Muscle of leg (tissue), 3 donors: ENCODE measurements at regions not wholly inside any gene's neighbourhood (a gene's known extent, or its start where the extent isn't known, plus 50 kb on each side); places are given as distances from the start of the nearest gene placed in this dataset.

Source experiments
- DNase-seq: peaks from one replicate; pipeline ENCODE4 v3.0.0; 2013
- H3K27ac ChIP-seq: one replicate; pipeline ENCODE4 v1.5.1; 2013; ENCODE audit warnings: mild to moderate bottlenecking, low read length, control low read depth
- H3K27me3 ChIP-seq: one replicate; pipeline ENCODE4 v1.6.1; 2013; ENCODE audit warnings: low read length; ENCODE audit not compliant: control insufficient read depth, insufficient read depth
- H3K36me3 ChIP-seq: one replicate; pipeline ENCODE4 v1.6.1; 2013; ENCODE audit warnings: low read length; ENCODE audit not compliant: control insufficient read depth, insufficient read depth
- H3K4me1 ChIP-seq: one replicate; pipeline ENCODE4 v1.6.1; 2013; ENCODE audit warnings: low read length; ENCODE audit not compliant: control insufficient read depth, insufficient read depth
- H3K4me3 ChIP-seq: one replicate; pipeline ENCODE4 v1.5.1; 2013; ENCODE audit warnings: low read length, control low read depth
- H3K9me3 ChIP-seq: replicated peaks from 2 replicates; pipeline ENCODE4 v1.6.1; 2013; ENCODE audit warnings: low read depth, low read length; ENCODE audit not compliant: control insufficient read depth
- WGBS: methylation state at CpG from one replicate; pipeline ENCODE4 v1.1.5; 2013; ENCODE audit warnings: missing lambda C conversion rate; ENCODE audit not compliant: insufficient coverage; 5-methylcytosine and 5-hydroxymethylcytosine counted together

GRCh38 chr12:127422935-127423566 lies 843.9 kb upstream of the TMEM132C start:
- H3K9me3 ChIP-seq, result no peaks in the 10 kb centered on the region
- H3K27me3 ChIP-seq, result no peaks in the 10 kb centered on the region
- DNase-seq, result no peak
- 78% methylated on average over 7 of the region's 9 CpGs for WGBS
- no peaks in the 10 kb centered on the region for H3K36me3 ChIP-seq
- no peaks in the 10 kb centered on the region for H3K4me1 ChIP-seq
- no peak overlapping the region for H3K27ac ChIP-seq
- H3K4me3 ChIP-seq, result no peak overlapping the region

DNA sequence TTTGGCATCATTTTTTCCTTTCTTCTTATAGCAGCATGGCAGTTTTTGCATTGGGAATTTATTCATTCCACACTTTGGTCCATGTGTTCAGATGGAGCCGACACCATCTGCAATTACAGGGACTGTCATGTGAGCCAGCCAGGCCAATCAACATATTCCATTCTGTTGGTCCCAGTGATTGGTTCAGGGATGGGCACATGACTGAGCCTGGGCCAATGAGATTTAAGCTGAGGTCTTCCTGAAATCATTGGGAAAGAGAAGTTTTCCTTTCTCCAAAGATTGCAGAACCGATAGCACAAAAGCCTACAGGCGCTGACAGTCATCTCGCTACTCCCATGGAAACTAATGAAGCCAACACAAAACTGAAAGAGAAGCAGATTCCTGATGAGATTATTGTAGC lies 841.5 kb upstream of the TMEM132C start:
- Histone ChIP-seq H3K4me1 (no peaks in the 10 kb centered on the region), H3K27me3 (no peaks in the 10 kb centered on the region), H3K9me3 (no peaks in the 10 kb centered on the region), H3K36me3 (no peaks in the 10 kb centered on the region), H3K27ac (no peak overlapping the region), H3K4me3 (no peak overlapping the region)
- DNase-seq, result no peak
- 67% methylated on average over 3 of the region's 4 CpGs for WGBS

- DNase-seq, result no peak
- no peaks in the 10 kb centered on the region for H3K36me3 ChIP-seq
- H3K4me3 ChIP-seq, result no peak overlapping the region
- H3K9me3 ChIP-seq, result no peaks in the 10 kb centered on the region
- H3K4me1 ChIP-seq, result no peaks in the 10 kb centered on the region
- 93% methylated on average over 6 of the region's 6 CpGs for WGBS
- no peak overlapping the region for H3K27ac ChIP-seq
- no peaks in the 10 kb centered on the region for H3K27me3 ChIP-seq
Observed at GRCh38 chr12:127428420-127428819, 838.5 kb upstream of the TMEM132C start.

DNA sequence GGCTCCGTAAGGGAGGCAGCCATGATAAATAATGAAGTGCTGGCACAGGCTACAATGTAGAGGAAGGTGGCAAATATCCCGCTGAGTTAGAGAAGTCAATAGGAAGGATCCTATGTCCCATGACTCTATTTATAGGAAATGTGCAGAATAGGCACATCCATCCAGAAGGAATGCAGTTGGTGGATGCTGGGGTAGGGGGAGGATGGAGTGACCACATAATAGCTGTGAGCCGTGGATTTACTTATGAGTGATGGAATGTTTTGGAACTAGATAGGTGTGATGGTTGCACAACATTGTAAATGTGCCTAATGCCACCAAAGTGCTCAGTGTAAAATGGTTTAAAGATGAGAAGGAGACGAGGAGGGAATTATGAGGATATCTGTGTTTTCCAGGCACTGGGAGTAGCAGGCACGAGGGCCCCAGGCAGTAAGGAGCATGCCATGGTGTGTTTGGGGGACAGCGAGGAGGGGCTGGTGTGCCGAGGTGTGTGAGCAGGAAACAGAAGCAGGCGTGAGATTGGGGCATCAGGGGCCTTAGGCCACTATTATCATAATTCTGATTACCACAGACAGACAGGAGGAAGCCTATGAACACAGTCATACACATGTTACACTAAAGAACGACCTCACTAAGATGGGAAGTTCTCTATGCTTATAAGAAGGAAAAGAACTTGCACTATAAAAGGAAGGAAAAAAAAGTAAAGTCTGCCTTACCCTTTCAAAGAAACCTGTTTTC lies 837.3 kb upstream of the TMEM132C start:
- no peaks in the 10 kb centered on the region for H3K36me3 ChIP-seq
- no peaks in the 10 kb centered on the region for H3K27me3 ChIP-seq
- DNase-seq, result no peak
- no peak overlapping the region for H3K27ac ChIP-seq
- H3K4me3 ChIP-seq, result no peak overlapping the region
- 62% methylated on average over 5 of the region's 9 CpGs for WGBS
- H3K4me1 ChIP-seq, result no peaks in the 10 kb centered on the region
- no peaks in the 10 kb centered on the region for H3K9me3 ChIP-seq

DNA sequence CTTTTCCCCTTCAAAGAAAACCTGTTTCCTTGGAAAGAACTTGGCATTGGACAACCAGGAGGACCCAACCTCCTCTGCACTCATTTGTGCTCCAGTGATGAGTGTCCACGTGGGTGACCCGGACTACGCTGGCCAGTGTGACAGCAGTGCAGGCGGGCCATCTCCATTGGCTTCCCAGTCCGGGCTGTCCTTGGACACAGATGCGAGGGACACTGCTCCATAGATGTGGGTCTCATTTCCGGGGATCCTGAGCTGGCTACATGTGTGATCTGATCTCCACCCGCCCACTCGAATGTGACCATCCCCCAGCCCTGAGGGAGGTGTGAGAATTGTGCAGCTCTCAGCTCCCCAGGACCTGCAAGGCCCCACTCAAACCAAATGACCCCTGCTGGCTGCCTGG lies 836.6 kb upstream of the TMEM132C start:
- no peak for DNase-seq
- Histone ChIP-seq H3K4me1 (no peaks in the 10 kb centered on the region), H3K4me3 (no peak overlapping the region), H3K9me3 (no peaks in the 10 kb centered on the region), H3K27ac (no peak overlapping the region), H3K36me3 (no peaks in the 10 kb centered on the region), H3K27me3 (no peaks in the 10 kb centered on the region)
- WGBS, result 68% methylated on average over 8 of the region's 9 CpGs

DNA sequence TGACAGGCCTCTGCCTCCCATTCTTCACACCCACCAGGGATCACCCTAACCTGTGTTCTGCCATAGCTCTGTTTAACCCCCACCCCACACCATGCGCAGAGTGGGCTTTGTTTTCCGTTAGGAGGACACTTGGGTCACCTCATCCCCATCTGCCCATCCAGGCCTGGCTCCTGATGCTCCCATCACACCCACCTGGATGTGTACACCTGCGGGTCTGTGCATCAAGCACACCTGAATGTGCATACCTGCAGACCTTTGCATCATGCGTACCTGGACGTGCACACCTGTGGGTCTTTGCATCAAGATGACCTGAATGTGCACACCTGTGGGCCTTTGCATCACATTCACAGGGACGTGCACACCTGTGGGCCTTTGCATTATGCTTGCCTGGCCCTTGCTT lies 835.8 kb upstream of the TMEM132C start:
- H3K27ac ChIP-seq, result no peak overlapping the region
- H3K27me3 ChIP-seq, result no peaks in the 10 kb centered on the region
- DNase-seq, result no peak
- no peaks in the 10 kb centered on the region for H3K36me3 ChIP-seq
- H3K4me3 ChIP-seq, result no peak overlapping the region
- no peaks in the 10 kb centered on the region for H3K4me1 ChIP-seq
- H3K9me3 ChIP-seq, result no peaks in the 10 kb centered on the region
- 91% methylated on average over 6 of the region's 6 CpGs for WGBS

DNA sequence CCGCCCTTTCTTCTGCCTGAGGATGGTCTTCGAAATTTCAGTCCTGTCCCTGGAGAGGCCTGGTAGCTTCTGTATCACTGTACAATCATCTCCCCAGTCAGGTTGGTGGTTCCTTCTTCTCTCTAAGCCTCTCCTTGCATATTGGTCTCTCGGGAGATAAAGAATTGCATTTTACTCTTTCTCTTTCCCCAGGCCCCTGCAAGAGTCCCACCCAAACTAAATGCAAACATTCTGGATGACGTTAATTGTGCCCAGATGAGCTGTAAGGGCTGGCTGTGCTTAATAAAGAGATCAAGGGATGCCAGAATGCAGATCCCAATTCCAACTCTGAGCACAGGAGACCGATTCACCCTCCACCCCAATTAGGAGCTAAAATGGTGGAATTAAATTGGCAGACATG lies 835.4 kb upstream of the TMEM132C start:
- 65% methylated on average over 2 of the region's 5 CpGs for WGBS
- H3K27ac ChIP-seq, result no peak overlapping the region
- H3K27me3 ChIP-seq, result no peaks in the 10 kb centered on the region
- no peaks in the 10 kb centered on the region for H3K36me3 ChIP-seq
- H3K4me3 ChIP-seq, result no peak overlapping the region
- H3K9me3 ChIP-seq, result no peaks in the 10 kb centered on the region
- H3K4me1 ChIP-seq, result no peaks in the 10 kb centered on the region
- no peak for DNase-seq

DNA sequence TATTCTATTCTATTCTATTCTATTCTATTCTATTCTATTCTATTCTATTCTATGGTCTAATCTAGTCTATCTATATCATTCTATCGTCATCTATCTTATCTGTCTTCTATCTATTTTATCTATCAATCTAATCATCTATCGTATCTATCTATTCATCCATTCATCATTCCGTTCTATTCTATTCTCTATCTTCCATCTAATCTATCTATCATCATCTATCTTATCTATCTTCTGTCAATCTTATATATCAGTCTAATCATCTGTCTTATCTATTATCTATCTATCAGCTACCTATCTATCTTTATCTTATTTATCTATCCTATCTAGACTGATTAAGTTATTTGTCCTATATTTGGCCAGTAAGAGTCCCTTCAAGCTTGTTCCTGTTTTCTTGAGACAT lies 831.5 kb upstream of the TMEM132C start:
- Histone ChIP-seq H3K4me3 (no peak overlapping the region), H3K9me3 (no peaks in the 10 kb centered on the region), H3K27me3 (no peaks in the 10 kb centered on the region), H3K4me1 (no peaks in the 10 kb centered on the region), H3K36me3 (no peaks in the 10 kb centered on the region), H3K27ac (no peak overlapping the region)
- no CpG with 5 or more reads among the region's 3 CpGs for WGBS
- DNase-seq, result no peak

GRCh38 chr12:127438512-127439244 lies 828.3 kb upstream of the TMEM132C start:
- DNase-seq, result no peak
- WGBS, result no CpG with 5 or more reads among the region's 3 CpGs

GRCh38 chr12:127445581-127446139 lies 821.3 kb upstream of the TMEM132C start:
- H3K36me3 ChIP-seq, result no peaks in the 10 kb centered on the region
- no peaks in the 10 kb centered on the region for H3K27me3 ChIP-seq
- no peak for DNase-seq
- no peak overlapping the region for H3K27ac ChIP-seq
- H3K9me3 ChIP-seq, result peaks cover 5% of the 10 kb centered on the region
- H3K4me1 ChIP-seq, result no peaks in the 10 kb centered on the region
- H3K4me3 ChIP-seq, result no peak overlapping the region
- WGBS, result 63% methylated on average over 1 of the region's 4 CpGs

More at GRCh38 chr12:127438512-127439244, 828.3 kb upstream of the TMEM132C start:
- H3K27ac ChIP-seq, result no peak overlapping the region
- H3K4me1 ChIP-seq, result no peaks in the 10 kb centered on the region
- H3K27me3 ChIP-seq, result no peaks in the 10 kb centered on the region
- H3K9me3 ChIP-seq, result peaks cover 5% of the 10 kb centered on the region
- H3K4me3 ChIP-seq, result no peak overlapping the region
- H3K36me3 ChIP-seq, result no peaks in the 10 kb centered on the region
